GM18508 (cell line): ENCODE measurements at regions not wholly inside any gene's neighbourhood (a gene's known extent, or its start where the extent isn't known, plus 50 kb on each side); places are given as distances from the start of the nearest gene placed in this dataset.

Source experiments
- ATAC-seq: cut with Tn5 transposase; IDR thresholded peaks from one replicate; pipeline ENCODE4 v1.9.1; 2021; ENCODE audit warnings: moderate number of reproducible peaks; ENCODE audit not compliant: insufficient read depth, unreplicated experiment

GRCh38 chr2:198214114-198214596 lies 409.8 kb downstream of the PLCL1 start:
- no peak for ATAC-seq

GRCh38 chr2:198213253-198213652 lies 408.9 kb downstream of the PLCL1 start:
- ATAC-seq = no peak

- ATAC-seq = no peak
Measured at GRCh38 chr2:198211706-198212105, 407.3 kb downstream of the PLCL1 start.

GRCh38 chr2:198203336-198204069 lies 399.1 kb downstream of the PLCL1 start:
- no peak for ATAC-seq
